Mesenchymal stem cell (in vitro differentiated cells and primary cell): ENCODE measurements at regions not wholly inside any gene's neighbourhood (a gene's known extent, or its start where the extent isn't known, plus 50 kb on each side); places are given as distances from the start of the nearest gene placed in this dataset.

Source experiments
- DNase-seq: peaks from one replicate; pipeline ENCODE4 v3.0.0-alpha.2; 2013
- H2AFZ ChIP-seq: one replicate; pipeline ENCODE4 v1.6.1; 2013; ENCODE audit warnings: low read depth, mild to moderate bottlenecking, control low read depth, inconsistent platforms, low read length, moderate library complexity
- H2AK5ac ChIP-seq: 2 replicates; pipeline ENCODE4 v1.6.1; 2013; ENCODE audit warnings: low read length, moderate library complexity, mild to moderate bottlenecking, inconsistent platforms; ENCODE audit not compliant: severe bottlenecking
- H2BK120ac ChIP-seq: one replicate; pipeline ENCODE4 v1.6.1; 2013; ENCODE audit warnings: low read depth, mild to moderate bottlenecking, inconsistent platforms, low read length, moderate library complexity
- H2BK12ac ChIP-seq, 2 experiments: one replicate each; pipeline ENCODE4 v1.6.1; 2013; ENCODE audit warnings: inconsistent platforms in 2 of 2, low read length in 2 of 2, mild to moderate bottlenecking in 2 of 2, moderate library complexity in 2 of 2, control low read depth in 1 of 2
- H2BK15ac ChIP-seq: one replicate; pipeline ENCODE4 v1.6.1; 2013; ENCODE audit warnings: mild to moderate bottlenecking, low read depth, inconsistent platforms; ENCODE audit not compliant: poor library complexity, severe bottlenecking
- H2BK5ac ChIP-seq: 2 replicates; pipeline ENCODE4 v1.6.1; 2013; ENCODE audit warnings: low read depth, mild to moderate bottlenecking, low read length, control low read depth, inconsistent platforms; ENCODE audit not compliant: poor library complexity, severe bottlenecking
- H3K14ac ChIP-seq, 2 experiments: one replicate each; pipeline ENCODE4 v1.6.1; 2013; ENCODE audit warnings: inconsistent platforms in 2 of 2, low read length in 2 of 2, control low read depth in 1 of 2, mild to moderate bottlenecking in 1 of 2, moderate library complexity in 1 of 2
- H3K18ac ChIP-seq, 2 experiments: one replicate each; pipeline ENCODE4 v1.6.1; 2013; ENCODE audit warnings: inconsistent platforms in 2 of 2, low read length in 2 of 2, control low read depth in 1 of 2, low read depth in 1 of 2, mild to moderate bottlenecking in 1 of 2
- H3K23ac ChIP-seq, 2 experiments: one replicate each; pipeline ENCODE4 v1.6.1; 2013; ENCODE audit warnings: inconsistent platforms in 2 of 2, low read length in 2 of 2, mild to moderate bottlenecking in 2 of 2, moderate library complexity in 2 of 2, control low read depth in 1 of 2
- H3K27ac ChIP-seq: 2 replicates; pipeline ENCODE4 v1.5.1; 2013; ENCODE audit warnings: mild to moderate bottlenecking, moderate library complexity, low read length, control low read depth, inconsistent platforms; ENCODE audit not compliant: poor library complexity, severe bottlenecking
- H3K27me3 ChIP-seq, 2 experiments: 2 replicates each; pipeline versions ENCODE4 v1.6.1 to v1.7.0; 2013; ENCODE audit warnings: low read length in 2 of 2, mild to moderate bottlenecking in 2 of 2, moderate library complexity in 2 of 2, control low read depth in 1 of 2, inconsistent platforms in 1 of 2; ENCODE audit not compliant: control insufficient read depth in 1 of 2, insufficient read depth in 1 of 2
- H3K36me3 ChIP-seq, 2 experiments: 2 replicates each; pipeline versions ENCODE4 v1.6.1 to v1.7.0; 2013; ENCODE audit warnings: low read length in 2 of 2, control low read depth in 1 of 2, inconsistent platforms in 1 of 2, low read depth in 1 of 2, mild to moderate bottlenecking in 1 of 2; ENCODE audit not compliant: insufficient read depth in 2 of 2, control insufficient read depth in 1 of 2
- H3K4ac ChIP-seq, 2 experiments: one replicate each; pipeline ENCODE4 v1.6.1; 2013; ENCODE audit warnings: inconsistent platforms in 2 of 2, low read length in 2 of 2, mild to moderate bottlenecking in 2 of 2, moderate library complexity in 2 of 2, control low read depth in 1 of 2, low read depth in 1 of 2
- H3K4me1 ChIP-seq: 2 replicates; pipeline ENCODE4 v1.6.1; 2013; ENCODE audit warnings: low read depth, low read length, control low read depth; ENCODE audit not compliant: control insufficient read depth, insufficient read depth
- H3K4me2 ChIP-seq: 2 replicates; pipeline ENCODE4 v1.6.1; 2013; ENCODE audit warnings: low read length, mild to moderate bottlenecking, inconsistent platforms; ENCODE audit not compliant: poor library complexity, severe bottlenecking
- H3K4me3 ChIP-seq, 2 experiments: 2 replicates each; pipeline versions ENCODE4 v1.5.1 to v1.7.0; 2013; ENCODE audit warnings: low read length in 2 of 2, mild to moderate bottlenecking in 2 of 2, control low read depth in 1 of 2, low read depth in 1 of 2; ENCODE audit not compliant: insufficient read depth in 1 of 2
- H3K79me1 ChIP-seq: replicated peaks from 2 replicates; pipeline ENCODE4 v1.6.1; 2013; ENCODE audit warnings: mild to moderate bottlenecking, control low read depth, low read length, inconsistent platforms; ENCODE audit not compliant: poor library complexity, severe bottlenecking
- H3K9ac ChIP-seq: 2 replicates; pipeline ENCODE4 v1.7.0; 2013; ENCODE audit warnings: mild to moderate bottlenecking, low read length, moderate library complexity
- H3K9me3 ChIP-seq: 2 replicates; pipeline ENCODE4 v1.7.0; 2013; ENCODE audit warnings: mild to moderate bottlenecking, low read length; ENCODE audit not compliant: control insufficient read depth
- H4K8ac ChIP-seq: one replicate; pipeline ENCODE4 v1.6.1; 2013; ENCODE audit warnings: inconsistent platforms, mild to moderate bottlenecking, low read length, moderate library complexity
- H4K91ac ChIP-seq: one replicate; pipeline ENCODE4 v1.6.1; 2013; ENCODE audit warnings: mild to moderate bottlenecking, low read length, inconsistent platforms
- WGBS: methylation state at CpG from one replicate; pipeline ENCODE4 v1.1.7; 2013; ENCODE audit warnings: mixed read lengths; 5-methylcytosine and 5-hydroxymethylcytosine counted together

DNA sequence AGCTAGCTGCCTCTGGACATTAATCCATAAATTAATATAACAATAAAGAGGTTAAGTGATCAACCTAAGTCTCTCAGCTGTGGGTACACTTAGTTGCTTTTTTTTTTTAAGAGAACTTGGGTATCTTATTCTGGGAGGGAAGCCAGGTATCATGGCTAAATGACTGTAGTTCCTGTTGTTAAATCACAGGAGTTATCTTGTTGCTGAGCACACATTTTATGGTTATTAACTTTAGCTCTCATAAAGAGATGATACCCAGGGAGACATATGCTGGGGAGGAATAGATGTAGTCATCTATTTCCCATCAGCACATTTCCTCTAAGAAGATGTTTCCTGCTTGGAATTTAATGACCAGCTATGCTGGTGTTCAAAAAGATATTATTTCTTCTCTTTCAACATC lies 227.8 kb downstream of the PTGER3 start:
- Histone ChIP-seq H2BK15ac (no peak overlapping the region), H4K91ac (no peak overlapping the region), H2BK12ac (no peak overlapping the region)

GRCh38 chr1:70820396-70820795 lies 227.2 kb downstream of the PTGER3 start:
- no peak overlapping the region for H3K27ac ChIP-seq
- no peaks in the 10 kb centered on the region for H3K79me1 ChIP-seq
- no peak overlapping the region for H2AFZ ChIP-seq
- H2BK120ac ChIP-seq: no peak overlapping the region
- no peak overlapping the region for H3K4me2 ChIP-seq
- no peak overlapping the region for H3K18ac ChIP-seq
- H3K4me1 ChIP-seq: no peaks in the 10 kb centered on the region
- no peak overlapping the region for H4K91ac ChIP-seq
- H3K23ac ChIP-seq: no peak overlapping the region
- no peak overlapping the region for H2AK5ac ChIP-seq
- H2BK5ac ChIP-seq: no peak overlapping the region
- H3K4me3 ChIP-seq: no peak overlapping the region
- H2BK15ac ChIP-seq: no peak overlapping the region
- no peaks in the 10 kb centered on the region for H3K36me3 ChIP-seq
- H4K8ac ChIP-seq: no peak overlapping the region
- no peak overlapping the region for H3K4ac ChIP-seq
- no peak overlapping the region for H2BK12ac ChIP-seq
- no peaks in the 10 kb centered on the region for H3K27me3 ChIP-seq
- H3K14ac ChIP-seq: no peak overlapping the region
- no peaks in the 10 kb centered on the region for H3K9me3 ChIP-seq
- no peak overlapping the region for H3K9ac ChIP-seq
- DNase-seq: no peak

More for the DNA sequence above, 227.8 kb downstream of the PTGER3 start:
- Histone ChIP-seq H3K27ac (no peak overlapping the region), H2AK5ac (no peak overlapping the region), H3K9me3 (no peaks in the 10 kb centered on the region), H3K14ac (no peak overlapping the region), H3K4me3 (no peak overlapping the region), H3K4ac (no peak overlapping the region), H3K9ac (peak overlapping the region; percentile 58), H3K79me1 (no peaks in the 10 kb centered on the region), H2BK120ac (no peak overlapping the region), H4K8ac (no peak overlapping the region), H3K18ac (no peak overlapping the region), H3K27me3 (no peaks in the 10 kb centered on the region), H2AFZ (no peak overlapping the region), H3K4me1 (no peaks in the 10 kb centered on the region), H3K4me2 (no peak overlapping the region), H3K36me3 (no peaks in the 10 kb centered on the region), H3K23ac (no peak overlapping the region), H2BK5ac (no peak overlapping the region)
- no peak for DNase-seq

GRCh38 chr1:70820995-70821394 lies 226.6 kb downstream of the PTGER3 start:
- Histone ChIP-seq H3K18ac (no peak overlapping the region), H3K23ac (no peak overlapping the region), H2BK5ac (no peak overlapping the region), H3K14ac (no peak overlapping the region), H3K4me1 (no peaks in the 10 kb centered on the region), H3K9me3 (no peaks in the 10 kb centered on the region), H3K4ac (no peak overlapping the region), H3K27ac (no peak overlapping the region), H2AK5ac (no peak overlapping the region), H3K4me2 (no peak overlapping the region), H2AFZ (no peak overlapping the region), H3K36me3 (no peaks in the 10 kb centered on the region), H4K8ac (no peak overlapping the region), H3K4me3 (no peak overlapping the region), H3K79me1 (no peaks in the 10 kb centered on the region), H2BK15ac (no peak overlapping the region), H3K9ac (no peak overlapping the region), H3K27me3 (no peaks in the 10 kb centered on the region), H2BK120ac (no peak overlapping the region), H2BK12ac (no peak overlapping the region), H4K91ac (no peak overlapping the region)
- no peak for DNase-seq
- WGBS: 52% methylated on average over 2 of the region's 2 CpGs

DNA sequence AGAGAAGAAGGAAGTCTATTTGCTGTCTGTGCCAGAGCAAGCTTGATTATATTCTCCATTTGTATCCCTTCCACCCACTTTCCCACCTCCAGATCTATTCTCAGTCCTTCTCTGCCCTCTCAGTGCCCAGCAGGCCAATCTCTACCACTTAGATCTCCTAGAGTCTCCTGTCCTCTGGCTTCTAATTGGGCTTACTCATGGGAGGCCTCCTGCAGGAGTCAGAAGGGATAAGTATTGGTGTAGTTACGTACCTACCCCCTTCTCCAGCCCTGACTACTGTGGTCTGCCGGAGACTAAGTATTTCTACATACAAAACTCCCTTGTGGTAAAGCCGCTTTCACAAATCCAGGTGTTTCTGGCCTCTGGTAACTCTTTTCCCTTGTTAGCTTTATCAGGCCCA lies 221.2 kb downstream of the PTGER3 start:
- H3K79me1 ChIP-seq: no peaks in the 10 kb centered on the region
- H3K9ac ChIP-seq: no peak overlapping the region
- no peak overlapping the region for H2BK120ac ChIP-seq
- no peak overlapping the region for H2AK5ac ChIP-seq
- H3K23ac ChIP-seq: no peak overlapping the region
- no peak overlapping the region for H4K91ac ChIP-seq
- no peak overlapping the region for H3K14ac ChIP-seq
- whole genome bisulfite sequencing: 79% methylated on average over 3 of the region's 3 CpGs
- no peak overlapping the region for H2AFZ ChIP-seq
- H3K4me2 ChIP-seq: no peak overlapping the region
- H3K4me1 ChIP-seq: no peaks in the 10 kb centered on the region
- peaks cover 5% of the 10 kb centered on the region for H3K9me3 ChIP-seq
- no peak overlapping the region for H3K4ac ChIP-seq
- no peak overlapping the region for H2BK12ac ChIP-seq
- H2BK15ac ChIP-seq: no peak overlapping the region
- H3K4me3 ChIP-seq: no peak overlapping the region
- no peak overlapping the region for H3K27ac ChIP-seq
- H2BK5ac ChIP-seq: no peak overlapping the region
- DNase-seq: no peak
- H3K36me3 ChIP-seq: no peaks in the 10 kb centered on the region
- no peak overlapping the region for H3K18ac ChIP-seq
- no peaks in the 10 kb centered on the region for H3K27me3 ChIP-seq
- no peak overlapping the region for H4K8ac ChIP-seq
